ENCODE measurements at regions not wholly inside any gene's neighbourhood (a gene's known extent, or its start where the extent isn't known, plus 50 kb on each side); places are given as distances from the start of the nearest gene placed in this dataset.

- no peak for TF ChIP-seq CTCF (conservative IDR thresholded peaks at IDR 0.05 in 1 of 2, IDR thresholded peaks at IDR 0.05 in 1 of 2; ENCODE audit: extremely low read depth in 1 of 2, insufficient read depth in 1 of 2, low read depth in 1 of 2, low read length in 2 of 2)
- TF ChIP-seq EZH2 (IDR thresholded peaks at IDR 0.05; ENCODE audit: borderline replicate concordance, low read length) = no peak
Observed at GRCh38 chr1:87885278-87886025, 556.8 kb downstream of the LMO4 start.
